ENCODE measurements at regions not wholly inside any gene's neighbourhood (a gene's known extent, or its start where the extent isn't known, plus 50 kb on each side); places are given as distances from the start of the nearest gene placed in this dataset.

DNA sequence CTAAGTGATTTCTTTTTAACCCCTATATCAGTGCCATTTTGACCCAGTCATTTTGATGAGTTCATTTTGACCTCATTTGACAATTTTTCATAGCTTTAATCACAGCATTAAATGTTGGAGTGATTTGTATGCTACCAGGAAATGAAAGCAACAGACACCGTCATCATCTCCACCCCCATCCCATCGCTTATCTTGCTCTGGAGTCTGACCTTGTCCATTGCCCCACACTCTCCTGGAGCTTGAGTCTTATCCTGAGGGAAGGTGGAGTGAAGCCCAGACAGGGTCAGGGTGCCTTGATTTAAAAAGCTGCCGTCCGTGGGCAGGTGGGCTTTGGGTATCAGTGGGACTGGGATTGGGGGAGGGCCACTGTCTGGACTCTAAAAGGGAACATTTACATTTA is 94.7 kb upstream of the JCAD start:
- Histone ChIP-seq H3K9me3 (no peaks in the 10 kb centered on the region), H3K4me3 (no peak overlapping the region), H3K27ac (no peak overlapping the region), H3K4me1 (no peaks in the 10 kb centered on the region), H3K36me3 (no peaks in the 10 kb centered on the region), H3K27me3 (no peaks in the 10 kb centered on the region)
- TF ChIP-seq, protein P1, sequence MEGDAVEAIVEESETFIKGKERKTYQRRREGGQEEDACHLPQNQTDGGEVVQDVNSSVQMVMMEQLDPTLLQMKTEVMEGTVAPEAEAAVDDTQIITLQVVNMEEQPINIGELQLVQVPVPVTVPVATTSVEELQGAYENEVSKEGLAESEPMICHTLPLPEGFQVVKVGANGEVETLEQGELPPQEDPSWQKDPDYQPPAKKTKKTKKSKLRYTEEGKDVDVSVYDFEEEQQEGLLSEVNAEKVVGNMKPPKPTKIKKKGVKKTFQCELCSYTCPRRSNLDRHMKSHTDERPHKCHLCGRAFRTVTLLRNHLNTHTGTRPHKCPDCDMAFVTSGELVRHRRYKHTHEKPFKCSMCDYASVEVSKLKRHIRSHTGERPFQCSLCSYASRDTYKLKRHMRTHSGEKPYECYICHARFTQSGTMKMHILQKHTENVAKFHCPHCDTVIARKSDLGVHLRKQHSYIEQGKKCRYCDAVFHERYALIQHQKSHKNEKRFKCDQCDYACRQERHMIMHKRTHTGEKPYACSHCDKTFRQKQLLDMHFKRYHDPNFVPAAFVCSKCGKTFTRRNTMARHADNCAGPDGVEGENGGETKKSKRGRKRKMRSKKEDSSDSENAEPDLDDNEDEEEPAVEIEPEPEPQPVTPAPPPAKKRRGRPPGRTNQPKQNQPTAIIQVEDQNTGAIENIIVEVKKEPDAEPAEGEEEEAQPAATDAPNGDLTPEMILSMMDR (IDR thresholded peaks at IDR 0.05): no peak
- no peak for TF ChIP-seq POLR2AphosphoS5 (IDR thresholded peaks at IDR 0.05)
- no peak for TF ChIP-seq POLR2A (IDR thresholded peaks at IDR 0.05)
- TF ChIP-seq EP300 (IDR thresholded peaks at IDR 0.05): no peak
- DNase-seq: no peak
- intact Hi-C loops (cut with DNase I; ENCODE audit: low total_unique reads): no loop called here
- WGBS, 5 donors: 80 to 97% (median 83%) methylated on average over 4 of the region's 4 CpGs

DNA sequence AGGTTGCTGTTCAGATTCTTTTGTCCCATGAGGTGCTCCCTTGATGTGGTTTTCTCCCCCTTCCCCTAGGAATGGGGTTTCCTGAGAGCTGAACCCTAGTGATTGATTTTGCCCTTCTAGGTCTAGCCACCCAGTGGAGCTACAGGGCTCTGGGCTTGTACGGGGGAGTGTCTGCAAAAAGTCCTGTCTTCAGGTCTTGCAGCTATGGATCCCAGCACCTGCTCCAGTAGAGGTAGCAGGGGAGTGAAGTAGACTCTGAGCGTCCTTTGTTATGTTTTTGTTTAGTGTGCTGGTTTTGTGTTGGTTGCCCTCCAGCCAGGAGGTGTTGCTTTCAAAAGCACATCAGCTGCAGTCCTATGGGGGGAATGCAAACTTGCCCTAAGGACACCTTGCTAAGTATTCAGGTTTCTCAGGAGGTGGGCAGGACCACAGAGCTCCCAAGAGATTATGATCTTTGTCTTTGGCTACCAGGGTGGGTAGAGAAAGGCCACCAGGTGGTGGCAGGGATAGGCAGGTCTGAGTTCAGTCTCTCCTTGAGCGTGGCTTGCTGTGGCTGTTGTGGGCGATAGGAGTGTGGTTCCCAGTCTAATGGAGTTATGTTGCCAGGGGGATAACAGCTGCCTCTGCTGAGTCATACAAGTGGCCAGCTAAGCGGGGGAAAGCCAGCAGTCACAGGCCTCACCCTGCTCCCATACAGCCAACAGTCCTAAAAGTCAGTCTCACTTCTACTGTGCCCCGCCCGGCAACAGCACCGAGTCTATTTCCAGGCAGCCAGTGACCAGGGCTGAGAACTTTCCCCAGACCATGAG is 92.4 kb upstream of the JCAD start:
- H3K27ac ChIP-seq: no peak overlapping the region
- no peak for TF ChIP-seq POLR2AphosphoS5 (IDR thresholded peaks at IDR 0.05)
- TF ChIP-seq POLR2A (IDR thresholded peaks at IDR 0.05): no peak
- TF ChIP-seq, protein P1 (IDR thresholded peaks at IDR 0.05): no peak
- no peak for TF ChIP-seq EP300 (IDR thresholded peaks at IDR 0.05)
- H3K4me1 ChIP-seq: no peaks in the 10 kb centered on the region
- no peaks in the 10 kb centered on the region for H3K27me3 ChIP-seq
- intact Hi-C loops (cut with DNase I; ENCODE audit: low total_unique reads): no loop called here
- H3K9me3 ChIP-seq: no peaks in the 10 kb centered on the region
- H3K4me3 ChIP-seq: no peak overlapping the region
- no peaks in the 10 kb centered on the region for H3K36me3 ChIP-seq
- 49 to 62% (median 53%) methylated on average over 8 of the region's 8 CpGs for WGBS, 5 donors
- peak in 1 of 2 donors; percentile 75 for DNase-seq

DNA sequence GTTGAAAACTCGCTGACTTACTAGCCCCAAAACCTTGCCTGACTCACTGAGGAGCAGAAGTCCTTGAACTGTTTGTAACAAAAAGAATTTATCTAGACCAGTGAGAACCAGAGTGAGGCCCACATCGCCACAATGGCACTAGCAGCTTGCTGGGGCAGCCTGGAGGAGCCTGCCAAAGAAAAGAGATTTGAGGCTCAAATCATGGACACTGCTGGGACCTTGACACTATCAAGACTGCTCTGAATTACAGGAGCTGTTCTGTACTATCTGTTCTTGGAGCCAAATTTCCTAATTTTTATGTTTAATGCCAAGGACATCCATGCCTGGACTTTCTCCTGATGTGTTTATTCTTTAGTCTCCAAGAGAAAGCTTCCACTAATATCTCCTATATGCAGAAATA is 82.0 kb upstream of the JCAD start:
- no peak overlapping the region for H3K27ac ChIP-seq

DNA sequence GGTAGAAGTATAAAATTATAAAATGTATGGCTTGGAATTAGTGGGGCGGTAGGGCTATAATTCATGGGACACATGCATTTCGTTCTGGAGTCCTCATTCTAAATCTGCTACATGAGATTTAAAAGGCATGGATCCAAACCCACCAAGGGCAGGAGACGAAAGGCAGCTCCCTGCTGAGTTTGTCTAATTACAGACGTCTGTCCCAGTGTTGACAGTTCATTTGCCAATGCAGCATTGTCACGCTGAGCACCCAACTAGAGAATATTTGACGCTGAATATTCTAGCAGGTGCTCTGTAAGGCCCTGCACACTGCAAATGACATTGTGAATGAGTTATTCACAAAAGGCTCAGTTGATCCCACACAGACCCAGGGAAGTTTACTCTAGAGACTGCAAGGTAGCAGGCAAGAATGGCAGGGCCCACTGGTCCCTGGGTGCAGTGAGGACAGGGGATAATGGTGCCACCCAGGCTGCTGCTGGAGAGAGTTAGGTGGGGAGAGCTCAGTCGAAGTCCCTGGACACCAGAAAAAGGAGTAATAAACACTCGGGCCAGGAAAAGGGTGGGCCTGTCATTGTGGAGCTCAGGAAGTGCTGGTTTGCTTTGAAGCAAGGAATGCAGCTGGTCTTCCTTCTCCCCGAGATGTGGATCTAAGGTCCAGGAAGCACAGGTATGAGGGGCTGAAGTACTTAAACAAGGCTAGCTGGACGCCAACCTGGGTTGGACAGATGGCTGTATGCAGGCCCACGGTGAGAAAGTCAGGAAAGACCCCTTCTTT is 75.0 kb upstream of the JCAD start:
- no peak overlapping the region for H3K27ac ChIP-seq
- peaks cover 0 to 4% (median 0%) of the 10 kb centered on the region in 4 donors for H3K4me1 ChIP-seq
- 52 to 67% (median 64%) methylated on average over 11 of the region's 11 CpGs for WGBS, 5 donors
- no peaks in the 10 kb centered on the region for H3K36me3 ChIP-seq
- DNase-seq: no peak
- no peaks in the 10 kb centered on the region for H3K9me3 ChIP-seq
- H3K27me3 ChIP-seq: no peaks in the 10 kb centered on the region
- no peak overlapping the region for H3K4me3 ChIP-seq
- intact Hi-C loops (cut with DNase I; ENCODE audit: low total_unique reads): no loop called here
- TF ChIP-seq EP300 (IDR thresholded peaks at IDR 0.05) (no peak), POLR2A (IDR thresholded peaks at IDR 0.05) (no peak), POLR2AphosphoS5 (IDR thresholded peaks at IDR 0.05) (no peak)
- TF ChIP-seq, protein P1 (IDR thresholded peaks at IDR 0.05): no peak

More for the DNA sequence above, 82.0 kb upstream of the JCAD start:
- TF ChIP-seq EP300 (IDR thresholded peaks at IDR 0.05): no peak
- TF ChIP-seq POLR2A (IDR thresholded peaks at IDR 0.05): no peak
- TF ChIP-seq, protein P1 (IDR thresholded peaks at IDR 0.05): no peak
- no peak for TF ChIP-seq POLR2AphosphoS5 (IDR thresholded peaks at IDR 0.05)
- peaks cover 0 to 4% (median 0%) of the 10 kb centered on the region in 4 donors for H3K4me1 ChIP-seq
- H3K4me3 ChIP-seq: no peak overlapping the region
- no peaks in the 10 kb centered on the region for H3K36me3 ChIP-seq
- H3K27me3 ChIP-seq: no peaks in the 10 kb centered on the region
- H3K9me3 ChIP-seq: peaks cover 0 to 9% (median 7%) of the 10 kb centered on the region in 4 donors
- intact Hi-C loops (cut with DNase I; ENCODE audit: low total_unique reads): no loop called here
- WGBS, 5 donors: 63 to 89% (median 83%) methylated on average over 2 of the region's 2 CpGs
- DNase-seq: no peak

Data from stomach (tissue), 8 donors.